ENCODE measurements at regions not wholly inside any gene's neighbourhood (a gene's known extent, or its start where the extent isn't known, plus 50 kb on each side); places are given as distances from the start of the nearest gene placed in this dataset.

GRCh38 chr16:52634528-52634927, 87.6 kb upstream of the TOX3 start:
- TF ChIP-seq CTCF (IDR thresholded peaks at IDR 0.05) = no peak
- no peak for TF ChIP-seq EZH2phosphoT487 (IDR thresholded peaks at IDR 0.05)

Data from neural progenitor cell (in vitro differentiated cells).